CD14-positive monocyte (primary cell): ENCODE measurements at regions not wholly inside any gene's neighbourhood (a gene's known extent, or its start where the extent isn't known, plus 50 kb on each side); places are given as distances from the start of the nearest gene placed in this dataset.

Source experiments
- DNase-seq, 3 donors: peaks; one replicate each; pipeline ENCODE4 v3.0.0-alpha.2; 2011 to 2022
- H2AFZ ChIP-seq: 2 replicates; pipeline ENCODE4 v1.6.0; 2012; ENCODE audit warnings: mild to moderate bottlenecking, low read depth, low read length, inconsistent platforms; ENCODE audit not compliant: insufficient read depth, poor library complexity, severe bottlenecking
- H3K27ac ChIP-seq, 2 donors: 1 replicate in 1 of 2; 2 replicates in 1 of 2; pipeline ENCODE4 v1.5.1; 2012 to 2013; ENCODE audit warnings: low read length in 2 of 2, control low read depth in 1 of 2, inconsistent platforms in 1 of 2, low read depth in 1 of 2, mild to moderate bottlenecking in 1 of 2
- H3K27me3 ChIP-seq, 2 donors: one replicate each; pipeline versions ENCODE4 v1.6.0 to v1.6.1; 2011 to 2013; ENCODE audit warnings: low read length in 2 of 2; ENCODE audit not compliant: control insufficient read depth in 2 of 2, insufficient read depth in 2 of 2
- H3K36me3 ChIP-seq, 2 donors: replicated peaks in 1 of 2; 1 replicate in 1 of 2; 2 replicates in 1 of 2; pipeline versions ENCODE4 v1.5.1 to v1.6.1; 2012 to 2013; ENCODE audit warnings: low read length in 2 of 2, control low read depth in 1 of 2, inconsistent platforms in 1 of 2, mild to moderate bottlenecking in 1 of 2; ENCODE audit not compliant: insufficient read depth in 2 of 2, control insufficient read depth in 1 of 2
- H3K4me1 ChIP-seq, 2 donors: 1 replicate in 1 of 2; 2 replicates in 1 of 2; pipeline versions ENCODE4 v1.5.1 to v1.6.1; 2012 to 2013; ENCODE audit warnings: low read length in 2 of 2, control low read depth in 1 of 2, inconsistent platforms in 1 of 2, mild to moderate bottlenecking in 1 of 2, moderate library complexity in 1 of 2; ENCODE audit not compliant: insufficient read depth in 2 of 2, control insufficient read depth in 1 of 2
- H3K4me2 ChIP-seq: replicated peaks from 2 replicates; pipeline ENCODE3; 2012; ENCODE audit warnings: low read length, moderate library complexity, mild to moderate bottlenecking; ENCODE audit not compliant: poor library complexity, severe bottlenecking; ENCODE audit errors: extremely low read depth
- H3K4me3 ChIP-seq, 3 experiments: fragments of 200-600 bp in 1 of 3; sonication (generic) in 1 of 3; replicated peaks in 1 of 3; 1 replicate in 2 of 3; 2 replicates in 1 of 3; pipeline ENCODE4 v1.5.1; 2011 to 2013; ENCODE audit warnings: low read length in 3 of 3, mild to moderate bottlenecking in 3 of 3, control low read depth in 2 of 3, low read depth in 2 of 3, inconsistent platforms in 1 of 3, moderate library complexity in 1 of 3
- H3K79me2 ChIP-seq: 2 replicates; pipeline ENCODE4 v1.6.0; 2012; ENCODE audit warnings: mild to moderate bottlenecking, control low read depth, inconsistent platforms, low read length, moderate library complexity; ENCODE audit not compliant: insufficient read depth
- H3K9ac ChIP-seq: 2 replicates; pipeline ENCODE4 v1.6.0; 2017; ENCODE audit warnings: low read length, mild to moderate bottlenecking; ENCODE audit not compliant: insufficient read depth, poor library complexity, severe bottlenecking
- H3K9me3 ChIP-seq, 2 donors: replicated peaks in 1 of 2; 1 replicate in 1 of 2; 2 replicates in 1 of 2; pipeline versions ENCODE4 v1.5.1 to v1.6.1; 2012 to 2013; ENCODE audit warnings: low read length in 2 of 2, control low read depth in 1 of 2; ENCODE audit not compliant: control insufficient read depth in 1 of 2, insufficient read depth in 1 of 2
- H4K20me1 ChIP-seq: 2 replicates; pipeline ENCODE4 v1.6.0; 2012; ENCODE audit warnings: mild to moderate bottlenecking, low read length, control low read depth, moderate library complexity; ENCODE audit not compliant: insufficient read depth
- H3K27ac Mint-ChIP-seq, 7 donors: one replicate each; pipeline ENCODE4 v1.8.0; 2020; ENCODE audit warnings: mild to moderate bottlenecking in 7 of 7, mixed read lengths in 7 of 7, moderate library complexity in 6 of 7, inconsistent platforms in 2 of 7
- H3K27me3 Mint-ChIP-seq, 3 donors: one replicate each; pipeline ENCODE4 v1.8.0; 2021 to 2022; ENCODE audit warnings: low read depth in 3 of 3, mild to moderate bottlenecking in 3 of 3, mixed read lengths in 3 of 3, moderate library complexity in 3 of 3, inconsistent platforms in 1 of 3
- H3K36me3 Mint-ChIP-seq, 2 donors: one replicate each; pipeline ENCODE4 v1.8.0; 2020; ENCODE audit warnings: mixed read lengths in 2 of 2, inconsistent platforms in 1 of 2, mild to moderate bottlenecking in 1 of 2
- H3K4me1 Mint-ChIP-seq: one replicate; pipeline ENCODE4 v1.8.0; 2020; ENCODE audit warnings: mild to moderate bottlenecking, mixed read lengths
- H3K4me3 Mint-ChIP-seq, 2 donors: one replicate each; pipeline ENCODE4 v1.8.0; 2020; ENCODE audit warnings: mild to moderate bottlenecking in 2 of 2, mixed read lengths in 2 of 2, moderate library complexity in 1 of 2
- H3K9me3 Mint-ChIP-seq, 7 donors: one replicate each; pipeline ENCODE4 v1.8.0; 2020 to 2022; ENCODE audit warnings: mixed read lengths in 7 of 7, mild to moderate bottlenecking in 6 of 7, moderate library complexity in 6 of 7, inconsistent platforms in 2 of 7
- WGBS: methylation state at CpG from one replicate; pipeline ENCODE4 v1.1.5; 2013; ENCODE audit warnings: missing lambda C conversion rate; ENCODE audit not compliant: insufficient coverage; 5-methylcytosine and 5-hydroxymethylcytosine counted together
- intact Hi-C, 2 donors: fragments of 100-400 bp; cut with micrococcal nuclease; formaldehyde crosslinking; loops; one replicate each; pipeline versions ENCODE4 v1.15.0 to v1.15.1; 2023
- TF ChIP-seq, protein P1 (sequence below): fragments of 200-600 bp; IDR thresholded peaks from one replicate; pipeline ENCODE4 v1.8.0; 2022; ENCODE audit warnings: antibody characterized with exemption, mild to moderate bottlenecking

DNA sequence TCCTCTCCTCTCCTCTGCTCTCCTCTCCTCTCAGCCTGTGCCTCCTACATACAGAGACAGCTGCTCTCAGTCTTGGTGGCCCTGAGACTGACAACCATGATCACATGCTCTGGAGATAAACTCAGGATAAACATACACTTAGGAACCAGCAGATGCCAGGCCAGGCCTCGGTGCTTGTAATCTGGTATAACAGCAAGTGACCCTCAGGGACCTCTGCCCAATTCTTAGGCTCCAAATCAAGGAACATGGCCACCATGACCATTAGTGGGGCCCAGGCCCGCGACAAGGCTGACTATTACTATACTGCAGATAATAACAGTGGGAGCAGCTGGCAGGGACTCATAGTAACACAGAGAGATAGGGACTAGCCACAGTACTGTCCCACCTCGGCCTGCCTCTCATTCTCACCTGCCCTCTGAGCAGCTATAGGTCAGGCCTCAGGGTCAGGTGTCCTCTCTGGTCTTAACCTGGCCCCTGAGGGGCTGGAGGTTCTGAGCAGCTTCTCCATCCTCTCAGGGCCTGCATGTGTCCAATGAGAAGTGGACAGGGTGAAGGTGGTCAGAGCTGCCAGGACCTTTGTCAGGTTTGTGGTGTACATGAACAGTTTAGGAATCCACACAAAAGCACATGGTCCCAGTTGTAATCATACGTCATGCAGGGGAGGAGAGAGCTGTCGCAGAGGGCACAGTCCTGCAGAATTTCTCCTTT, 106.1 kb downstream of the GGTLC2 start:
- no peaks in the 10 kb centered on the region for H3K36me3 Mint-ChIP-seq
- Histone ChIP-seq H3K4me2 (no peak overlapping the region), H3K27ac (no peak overlapping the region), H3K27me3 (no peaks in the 10 kb centered on the region), H3K9me3 (no peaks in the 10 kb centered on the region), H3K36me3 (no peaks in the 10 kb centered on the region), H2AFZ (no peak overlapping the region), H4K20me1 (no peaks in the 10 kb centered on the region), H3K4me3 (no peak overlapping the region), H3K79me2 (no peaks in the 10 kb centered on the region), H3K4me1 (peaks cover 18 to 21% of the 10 kb centered on the region in 2 donors), H3K9ac (no peak overlapping the region)
- H3K27ac Mint-ChIP-seq = no peak overlapping the region
- peaks cover 32% of the 10 kb centered on the region for H3K4me1 Mint-ChIP-seq
- H3K9me3 Mint-ChIP-seq = no peaks in the 10 kb centered on the region
- no peaks in the 10 kb centered on the region for H3K27me3 Mint-ChIP-seq
- no peak overlapping the region for H3K4me3 Mint-ChIP-seq
- TF ChIP-seq, protein P1, sequence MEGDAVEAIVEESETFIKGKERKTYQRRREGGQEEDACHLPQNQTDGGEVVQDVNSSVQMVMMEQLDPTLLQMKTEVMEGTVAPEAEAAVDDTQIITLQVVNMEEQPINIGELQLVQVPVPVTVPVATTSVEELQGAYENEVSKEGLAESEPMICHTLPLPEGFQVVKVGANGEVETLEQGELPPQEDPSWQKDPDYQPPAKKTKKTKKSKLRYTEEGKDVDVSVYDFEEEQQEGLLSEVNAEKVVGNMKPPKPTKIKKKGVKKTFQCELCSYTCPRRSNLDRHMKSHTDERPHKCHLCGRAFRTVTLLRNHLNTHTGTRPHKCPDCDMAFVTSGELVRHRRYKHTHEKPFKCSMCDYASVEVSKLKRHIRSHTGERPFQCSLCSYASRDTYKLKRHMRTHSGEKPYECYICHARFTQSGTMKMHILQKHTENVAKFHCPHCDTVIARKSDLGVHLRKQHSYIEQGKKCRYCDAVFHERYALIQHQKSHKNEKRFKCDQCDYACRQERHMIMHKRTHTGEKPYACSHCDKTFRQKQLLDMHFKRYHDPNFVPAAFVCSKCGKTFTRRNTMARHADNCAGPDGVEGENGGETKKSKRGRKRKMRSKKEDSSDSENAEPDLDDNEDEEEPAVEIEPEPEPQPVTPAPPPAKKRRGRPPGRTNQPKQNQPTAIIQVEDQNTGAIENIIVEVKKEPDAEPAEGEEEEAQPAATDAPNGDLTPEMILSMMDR = no peak
- intact Hi-C loops = no loop called here
- 94% methylated on average over 4 of the region's 6 CpGs for WGBS
- DNase-seq = no peak

DNA sequence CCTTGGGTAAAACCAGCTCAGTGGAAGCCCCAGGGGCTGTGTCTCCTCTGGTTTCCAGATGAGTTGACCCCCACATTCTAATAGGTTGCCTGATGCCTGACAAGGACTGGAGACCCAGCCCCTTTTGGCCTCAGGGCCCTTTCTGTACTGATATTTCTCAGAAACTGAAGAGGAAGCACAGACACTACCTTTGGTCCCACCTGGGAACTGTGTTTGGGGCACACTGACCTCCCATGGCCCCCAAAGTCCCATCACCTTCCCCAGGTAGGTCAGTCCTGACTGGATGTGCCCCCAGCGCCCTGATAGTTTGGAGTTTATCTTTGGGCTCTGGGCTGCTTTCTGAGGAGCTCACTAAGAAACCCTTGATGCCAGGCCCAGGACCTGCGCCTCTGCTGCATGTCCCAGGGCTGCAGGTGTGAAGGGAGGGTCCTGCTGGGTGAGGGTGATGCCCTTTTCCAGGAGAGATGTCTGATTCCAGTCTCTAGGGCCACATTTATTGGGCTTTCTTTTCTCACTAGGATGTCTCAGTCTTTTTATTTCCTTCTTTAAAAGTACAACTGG, 106.7 kb downstream of the GGTLC2 start:
- intact Hi-C loops = no loop called here
- peaks cover 18 to 21% of the 10 kb centered on the region in 2 donors for H3K4me1 ChIP-seq
- 71% methylated on average over 1 of the region's 2 CpGs for whole genome bisulfite sequencing
- H3K79me2 ChIP-seq = no peaks in the 10 kb centered on the region
- H3K27ac ChIP-seq = no peak overlapping the region
- H3K36me3 Mint-ChIP-seq = no peaks in the 10 kb centered on the region
- H3K4me1 Mint-ChIP-seq = peaks cover 31% of the 10 kb centered on the region
- H3K27me3 ChIP-seq = no peaks in the 10 kb centered on the region
- H3K27me3 Mint-ChIP-seq = peaks cover 0 to 1% (median 0%) of the 10 kb centered on the region in 3 donors
- no peaks in the 10 kb centered on the region for H3K9me3 ChIP-seq
- H3K4me3 ChIP-seq = no peak overlapping the region
- no peak overlapping the region for H3K4me2 ChIP-seq
- TF ChIP-seq, protein P1 = no peak
- H3K4me3 Mint-ChIP-seq = no peak overlapping the region
- no peak overlapping the region for H3K9ac ChIP-seq
- H3K27ac Mint-ChIP-seq = no peak overlapping the region
- no peaks in the 10 kb centered on the region for H3K9me3 Mint-ChIP-seq
- H3K36me3 ChIP-seq = no peaks in the 10 kb centered on the region
- DNase-seq = no peak
- no peak overlapping the region for H2AFZ ChIP-seq
- H4K20me1 ChIP-seq = no peaks in the 10 kb centered on the region
